ENCODE measurements at regions not wholly inside any gene's neighbourhood (a gene's known extent, or its start where the extent isn't known, plus 50 kb on each side); places are given as distances from the start of the nearest gene placed in this dataset.

- FAIRE-seq = no peak
- no peak for DNase-seq (ENCODE audit: low spot score)
Observed at GRCh38 chr15:37847776-37848175, 86.7 kb upstream of the TMCO5A start.

- no peak for FAIRE-seq
- no peak for DNase-seq (ENCODE audit: low spot score)
Observed at GRCh38 chr15:37856109-37856508, 78.3 kb upstream of the TMCO5A start.

GRCh38 chr15:37860896-37861295, 73.5 kb upstream of the TMCO5A start:
- DNase-seq (ENCODE audit: low spot score) (no peak), FAIRE-seq (no peak)

- FAIRE-seq (no peak), DNase-seq (ENCODE audit: low spot score) (no peak)
Observed at GRCh38 chr15:37865687-37866086, 68.8 kb upstream of the TMCO5A start.

- no peak for FAIRE-seq
- no peak for DNase-seq (ENCODE audit: low spot score)
Observed at GRCh38 chr15:37870711-37871110, 63.7 kb upstream of the TMCO5A start.

- no peak for DNase-seq (ENCODE audit: low spot score)
- no peak for FAIRE-seq
Observed at GRCh38 chr15:37872661-37873060, 61.8 kb upstream of the TMCO5A start.

- DNase-seq (ENCODE audit: low spot score) (no peak), FAIRE-seq (no peak)
Observed at GRCh38 chr15:37873336-37873735, 61.1 kb upstream of the TMCO5A start.

GRCh38 chr15:37876900-37877299, 57.5 kb upstream of the TMCO5A start:
- FAIRE-seq = no peak
- DNase-seq (ENCODE audit: low spot score) = no peak

- DNase-seq (ENCODE audit: low spot score) (peak; percentile 18), FAIRE-seq (no peak)
Observed at GRCh38 chr15:37877851-37878741, 56.3 kb upstream of the TMCO5A start.

- FAIRE-seq = peak; percentile 66
- peak; percentile 35 for DNase-seq (ENCODE audit: low spot score)
Observed at GRCh38 chr15:37880009-37880834, 54.2 kb upstream of the TMCO5A start.

- no peak for DNase-seq (ENCODE audit: low spot score)
- no peak for FAIRE-seq
Observed at GRCh38 chr15:37880835-37881153, 53.6 kb upstream of the TMCO5A start.

GRCh38 chr15:37881237-37882013, 53.0 kb upstream of the TMCO5A start:
- no peak for DNase-seq (ENCODE audit: low spot score)
- FAIRE-seq = no peak

GRCh38 chr15:37882640-37883039, 51.8 kb upstream of the TMCO5A start:
- DNase-seq (ENCODE audit: low spot score) (no peak), FAIRE-seq (no peak)
